ENCODE measurements at regions not wholly inside any gene's neighbourhood (a gene's known extent, or its start where the extent isn't known, plus 50 kb on each side); places are given as distances from the start of the nearest gene placed in this dataset.

- Histone ChIP-seq H3K36me3 (ENCODE audit: control insufficient read depth in 2 of 4, insufficient read depth in 4 of 4, low read length in 3 of 4) (no peaks in the 10 kb centered on the region), H3K56ac (replicated peaks; ENCODE audit: insufficient read length, low read depth, low read length) (no peak overlapping the region), H4K5ac (ENCODE audit: insufficient read length, low read depth, low read length) (no peak overlapping the region), H4K8ac (ENCODE audit: extremely low read depth, insufficient read depth, low read length) (no peak overlapping the region), H3K23me2 (ENCODE audit: low read depth, low read length) (no peaks in the 10 kb centered on the region; the same call in 1 of the 2 replicates), H3K9ac (replicated peaks in 1 of 4; ENCODE audit: extremely low read depth in 1 of 4, low read depth in 3 of 4, low read length in 3 of 4) (no peak overlapping the region), H3K9me3 (ENCODE audit: insufficient read depth in 2 of 2, low read depth in 1 of 2, low read length in 1 of 2) (no peaks in the 10 kb centered on the region), H2AK5ac (ENCODE audit: low read depth, low read length) (no peak overlapping the region), H3K27ac (ENCODE audit: low read depth, low read length) (no peak overlapping the region), H2BK5ac (ENCODE audit: low read depth, low read length) (no peak overlapping the region), H3K79me2 (ENCODE audit: control insufficient read depth in 1 of 2, insufficient read depth in 2 of 2, low read length in 2 of 2) (no peaks in the 10 kb centered on the region), H3K14ac (ENCODE audit: insufficient read length) (no peak overlapping the region), H3K4me1 (replicated peaks in 1 of 4; ENCODE audit: control insufficient read depth in 3 of 4, insufficient read depth in 4 of 4, low read length in 3 of 4) (peaks cover 0 to 5% (median 0%) of the 10 kb centered on the region in 4 experiments; a peak in 1 of 7 replicates), H3K4ac (replicated peaks; ENCODE audit: insufficient read length, low read depth, low read length) (no peak overlapping the region), H3K27me3 (replicated peaks in 1 of 4; ENCODE audit: control insufficient read depth in 3 of 4, extremely low read depth in 1 of 4, insufficient read depth in 3 of 4, low read length in 3 of 4) (no peaks in the 10 kb centered on the region), H2BK20ac (ENCODE audit: low read length) (no peak overlapping the region), H2BK12ac (ENCODE audit: low read depth, low read length) (no peak overlapping the region), H3K18ac (ENCODE audit: extremely low read depth, low read length) (no peak overlapping the region), H3K79me1 (ENCODE audit: low read depth, low read length) (no peaks in the 10 kb centered on the region), H3K23ac (ENCODE audit: insufficient read length) (no peak overlapping the region), H2AFZ (ENCODE audit: low read length) (no peak overlapping the region), H3K4me2 (ENCODE audit: insufficient read depth in 1 of 2, low read depth in 2 of 2, low read length in 2 of 2) (no peak overlapping the region), H4K91ac (replicated peaks; ENCODE audit: insufficient read length, low read length) (no peak overlapping the region), H3K4me3 (ENCODE audit: extremely low read depth in 1 of 4, insufficient read depth in 2 of 4, low read depth in 3 of 4, low read length in 4 of 4) (no peak overlapping the region), H4K20me1 (replicated peaks in 1 of 2; ENCODE audit: control insufficient read depth in 1 of 2, insufficient read depth in 2 of 2, low read length in 2 of 2) (no peaks in the 10 kb centered on the region), H2BK120ac (replicated peaks; ENCODE audit: low read depth, low read length) (no peak overlapping the region), H2BK15ac (ENCODE audit: low read length) (no peak overlapping the region)
- WGBS, 2 experiments (ENCODE audit: extremely low coverage in 1 of 2, insufficient coverage in 1 of 2, insufficient read length in 1 of 2, insufficient replicate concordance in 2 of 2, low coverage in 1 of 2, low lambda C conversion rate in 2 of 2, missing lambda C conversion rate in 1 of 2) = 78% methylated on average over 4 of the region's 4 CpGs; no CpG with 5 or more reads in 1 of the 2 experiments
- ChIA-PET CTCF (ENCODE audit: partially characterized antibody) (no interaction called here), POLR2A (ENCODE audit: partially characterized antibody) (no interaction called here)
- DNase-seq (ENCODE audit: low read depth in 1 of 2, low spot score in 2 of 2) (no peak), FAIRE-seq (no peak)
- no peak for TF ChIP-seq MAFK (IDR thresholded peaks at IDR 0.05; ENCODE audit: low read depth, low read length)
- no peak for TF ChIP-seq SP4 (IDR thresholded peaks at IDR 0.05; ENCODE audit: low read length)
- no peak for TF ChIP-seq CEBPB (IDR thresholded peaks at IDR 0.05; ENCODE audit: low read depth, low read length)
- no peak for TF ChIP-seq ATF3 (IDR thresholded peaks at IDR 0.05; ENCODE audit: insufficient read depth, low read depth, low read length)
- no peak for TF ChIP-seq USF2 (IDR thresholded peaks at IDR 0.05; ENCODE audit: low read length)
Observed at GRCh38 chr3:72548981-72549380, 299.3 kb downstream of the SHQ1 start.

Data from H1 (cell line).